Natural killer cell (primary cell): ENCODE measurements at regions not wholly inside any gene's neighbourhood (a gene's known extent, or its start where the extent isn't known, plus 50 kb on each side); places are given as distances from the start of the nearest gene placed in this dataset.
A peak's percentile ranks its signal among the peaks of the same experiment; 100 is the strongest.

ENCODE experiments used
- ATAC-seq, 3 donors: fragments of 150-1000 bp in 2 of 3; fragments of 200-7000 bp in 1 of 3; cut with Tn5 transposase; 1 replicate in 1 of 3; 2 replicates in 2 of 3; pipeline ENCODE4 v1.10.0; 2021; ENCODE audit warnings: mild to moderate bottlenecking in 2 of 3, moderate library complexity in 2 of 3
- DNase-seq, 2 donors: peaks; one replicate each; pipeline versions ENCODE4 v3.0.0 to v3.0.0-alpha.2; 2013 to 2021; ENCODE audit warnings: mixed read lengths in 1 of 2
- H3K27ac ChIP-seq: one replicate; pipeline ENCODE4 v1.5.1; 2013; ENCODE audit warnings: mild to moderate bottlenecking, low read length
- H3K27me3 ChIP-seq: one replicate; pipeline ENCODE4 v1.6.1; 2013; ENCODE audit warnings: low read length; ENCODE audit not compliant: control insufficient read depth, insufficient read depth
- H3K36me3 ChIP-seq: one replicate; pipeline ENCODE4 v1.6.1; 2013; ENCODE audit warnings: low read length; ENCODE audit not compliant: control insufficient read depth, insufficient read depth
- H3K4me1 ChIP-seq: one replicate; pipeline ENCODE4 v1.6.1; 2013; ENCODE audit warnings: low read length; ENCODE audit not compliant: control insufficient read depth, insufficient read depth
- H3K4me3 ChIP-seq: one replicate; pipeline ENCODE4 v1.5.1; 2013; ENCODE audit warnings: low read length
- H3K9me3 ChIP-seq: one replicate; pipeline ENCODE4 v1.6.1; 2013; ENCODE audit warnings: low read length; ENCODE audit not compliant: control insufficient read depth, insufficient read depth
- H3K27ac Mint-ChIP-seq, 2 donors: one replicate each; pipeline ENCODE4 v1.8.0; 2022; ENCODE audit warnings: mild to moderate bottlenecking in 2 of 2, mixed read lengths in 2 of 2, moderate library complexity in 1 of 2
- H3K27me3 Mint-ChIP-seq, 2 donors: one replicate each; pipeline ENCODE4 v1.8.0; 2022; ENCODE audit warnings: low read depth in 2 of 2, mixed read lengths in 2 of 2
- H3K36me3 Mint-ChIP-seq: one replicate; pipeline ENCODE4 v1.8.0; 2022; ENCODE audit warnings: mixed read lengths
- H3K4me1 Mint-ChIP-seq, 2 donors: one replicate each; pipeline ENCODE4 v1.8.0; 2022; ENCODE audit warnings: mixed read lengths in 2 of 2
- H3K4me3 Mint-ChIP-seq: one replicate; pipeline ENCODE4 v1.8.0; 2022; ENCODE audit warnings: mild to moderate bottlenecking, moderate library complexity, mixed read lengths
- H3K9me3 Mint-ChIP-seq, 2 donors: one replicate each; pipeline ENCODE4 v1.8.0; 2022; ENCODE audit warnings: mixed read lengths in 2 of 2
- CTCF ChIP-seq: fragments of 200-600 bp; IDR thresholded peaks from one replicate; pipeline ENCODE4 v1.8.0; 2022; ENCODE audit warnings: antibody characterized with exemption
- WGBS: methylation state at CpG from one replicate; pipeline ENCODE4 v1.1.7; 2013; ENCODE audit warnings: missing lambda C conversion rate; ENCODE audit not compliant: insufficient coverage; 5-methylcytosine and 5-hydroxymethylcytosine counted together
- intact Hi-C: fragments of 100-400 bp; cut with micrococcal nuclease; formaldehyde crosslinking; loops from one replicate; pipeline ENCODE4 v1.14.2; 2022

GRCh38 chr12:68420225-68421010 lies 88.3 kb upstream of the MDM1 start:
- peak; percentile 40 to 56 (median 40) for ATAC-seq
- Mint-ChIP-seq H3K4me3 (peak overlapping the region; percentile 78), H3K9me3 (peaks cover 0 to 2% of the 10 kb centered on the region in 2 donors), H3K27ac (peak overlapping the region; percentile 88 to 91), H3K4me1 (peaks cover 69 to 77% of the 10 kb centered on the region in 2 donors), H3K27me3 (no peaks in the 10 kb centered on the region), H3K36me3 (peaks cover 7% of the 10 kb centered on the region)
- Histone ChIP-seq H3K4me3 (no peak overlapping the region), H3K27me3 (no peaks in the 10 kb centered on the region), H3K27ac (peak overlapping the region; percentile 75), H3K4me1 (peaks cover 57% of the 10 kb centered on the region), H3K36me3 (no peaks in the 10 kb centered on the region), H3K9me3 (peaks cover 8% of the 10 kb centered on the region)
- 61% methylated on average over 11 of the region's 11 CpGs for WGBS
- TF ChIP-seq CTCF = no peak
- DNase-seq = peak in 1 of 2 donors; percentile 15
- intact Hi-C loops = loop anchor here (2.0 to 5.0 kb wide), 3 partner anchors 33 to 77 kb away; no protein-coding TSS in a partner anchor

DNA sequence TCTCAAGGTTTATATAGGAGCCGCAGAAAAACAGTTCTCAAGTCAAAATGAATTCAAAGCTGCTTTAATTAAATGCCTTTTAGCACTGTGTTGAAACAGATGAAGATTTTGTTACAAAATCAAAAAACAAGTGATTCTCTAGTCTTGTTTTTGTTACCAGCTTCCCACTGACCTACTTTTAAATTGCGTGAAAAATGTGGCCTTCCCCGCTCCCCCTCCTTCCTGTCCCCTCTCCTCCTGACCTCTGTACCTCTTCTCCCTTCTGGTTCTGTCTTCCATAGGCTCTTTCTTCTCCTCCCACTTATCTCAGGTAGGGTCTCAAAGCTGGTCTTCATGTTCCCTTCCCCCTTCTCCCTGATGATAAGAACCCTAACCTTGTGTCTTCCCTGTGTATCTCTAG lies 90.0 kb upstream of the MDM1 start:
- DNase-seq (peak in 1 of 2 donors; percentile 29), ATAC-seq (peak; percentile 39 to 52 (median 44))
- peak overlapping the region; percentile 75 for H3K27ac ChIP-seq
- H3K4me1 Mint-ChIP-seq = peaks cover 54 to 70% of the 10 kb centered on the region in 2 donors
- WGBS = 25% methylated on average over 2 of the region's 3 CpGs
- H3K27ac Mint-ChIP-seq = peak overlapping the region; percentile 87 to 91
- H3K4me3 Mint-ChIP-seq = peak overlapping the region; percentile 65
- H3K9me3 ChIP-seq = peaks cover 8% of the 10 kb centered on the region
- no peaks in the 10 kb centered on the region for H3K27me3 Mint-ChIP-seq
- peaks cover 53% of the 10 kb centered on the region for H3K4me1 ChIP-seq
- no peak overlapping the region for H3K4me3 ChIP-seq
- intact Hi-C loops = loop anchor here (5.0 kb wide), 2 partner anchors 35 to 75 kb away; no protein-coding TSS in a partner anchor
- TF ChIP-seq CTCF = no peak
- H3K36me3 Mint-ChIP-seq = peaks cover 7% of the 10 kb centered on the region
- peaks cover 0 to 2% of the 10 kb centered on the region in 2 donors for H3K9me3 Mint-ChIP-seq
- no peaks in the 10 kb centered on the region for H3K36me3 ChIP-seq
- no peaks in the 10 kb centered on the region for H3K27me3 ChIP-seq

DNA sequence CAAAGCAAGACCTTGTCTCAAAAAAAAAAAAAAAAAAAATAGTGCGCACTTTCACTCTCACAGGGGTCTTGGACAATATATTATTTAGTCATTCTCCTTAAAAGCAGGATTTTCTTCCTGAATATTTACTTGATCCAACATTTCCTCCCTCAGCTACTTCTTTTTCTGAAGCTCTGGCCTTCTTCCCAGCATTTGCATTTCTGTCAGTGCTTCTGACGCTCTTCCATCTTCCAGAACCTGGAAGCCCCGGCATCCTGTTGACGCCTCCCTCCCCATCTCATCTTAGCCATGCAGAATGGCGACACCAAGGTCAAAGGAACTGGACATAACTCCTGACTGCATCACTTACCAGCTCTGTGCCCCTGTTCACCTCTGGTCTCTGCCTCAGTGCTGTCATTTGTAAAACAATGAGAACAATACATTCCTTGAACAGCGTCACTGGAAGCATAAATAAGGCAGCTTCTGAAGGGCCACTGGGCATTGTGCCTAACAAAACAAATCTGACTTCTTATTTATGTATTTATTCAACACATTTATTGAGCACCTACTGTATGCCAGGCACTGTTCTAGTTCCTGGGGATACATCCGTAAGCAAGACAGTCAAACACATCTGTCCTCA lies 90.9 kb upstream of the MDM1 start:
- H3K4me1 Mint-ChIP-seq = peaks cover 45 to 61% of the 10 kb centered on the region in 2 donors
- peaks cover 7% of the 10 kb centered on the region for H3K36me3 Mint-ChIP-seq
- H3K9me3 ChIP-seq = peaks cover 7% of the 10 kb centered on the region

More for the DNA sequence above, 90.9 kb upstream of the MDM1 start:
- DNase-seq (no peak), ATAC-seq (no peak)
- H3K27ac Mint-ChIP-seq = peak overlapping the region; percentile 87 to 91
- Histone ChIP-seq H3K4me3 (no peak overlapping the region), H3K36me3 (no peaks in the 10 kb centered on the region), H3K4me1 (peaks cover 46% of the 10 kb centered on the region), H3K27ac (no peak overlapping the region), H3K27me3 (no peaks in the 10 kb centered on the region)
- H3K4me3 Mint-ChIP-seq = peak overlapping the region; percentile 25
- H3K27me3 Mint-ChIP-seq = no peaks in the 10 kb centered on the region
- H3K9me3 Mint-ChIP-seq = no peaks in the 10 kb centered on the region
- TF ChIP-seq CTCF = no peak
- 83% methylated on average over 7 of the region's 7 CpGs for WGBS
- intact Hi-C loops = loop anchor here (5.0 kb wide), 2 partner anchors 36 to 74 kb away; no protein-coding TSS in a partner anchor
